ENCODE measurements at regions not wholly inside any gene's neighbourhood (a gene's known extent, or its start where the extent isn't known, plus 50 kb on each side); places are given as distances from the start of the nearest gene placed in this dataset.

DNA sequence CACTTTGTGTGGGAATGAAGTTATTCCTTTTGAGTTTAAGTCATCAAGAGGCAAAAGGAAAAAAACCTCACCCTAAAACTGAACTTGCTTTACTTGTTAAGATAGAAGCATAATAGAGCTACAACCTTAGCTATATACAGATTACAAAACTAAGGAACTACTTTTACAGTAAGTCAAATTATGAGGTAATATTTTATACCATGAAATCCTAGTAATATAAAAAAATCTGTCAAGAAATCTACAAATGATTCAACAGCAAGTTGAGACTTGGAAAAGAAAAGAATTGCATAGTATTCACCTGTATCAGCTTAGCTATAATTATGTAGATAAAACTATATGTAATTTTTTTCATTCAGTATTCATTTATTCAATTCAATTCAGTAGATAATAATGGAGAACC lies 335.3 kb downstream of the KLF5 start:
- H3K27ac Mint-ChIP-seq: no peak overlapping the region
- TF ChIP-seq, protein P1, sequence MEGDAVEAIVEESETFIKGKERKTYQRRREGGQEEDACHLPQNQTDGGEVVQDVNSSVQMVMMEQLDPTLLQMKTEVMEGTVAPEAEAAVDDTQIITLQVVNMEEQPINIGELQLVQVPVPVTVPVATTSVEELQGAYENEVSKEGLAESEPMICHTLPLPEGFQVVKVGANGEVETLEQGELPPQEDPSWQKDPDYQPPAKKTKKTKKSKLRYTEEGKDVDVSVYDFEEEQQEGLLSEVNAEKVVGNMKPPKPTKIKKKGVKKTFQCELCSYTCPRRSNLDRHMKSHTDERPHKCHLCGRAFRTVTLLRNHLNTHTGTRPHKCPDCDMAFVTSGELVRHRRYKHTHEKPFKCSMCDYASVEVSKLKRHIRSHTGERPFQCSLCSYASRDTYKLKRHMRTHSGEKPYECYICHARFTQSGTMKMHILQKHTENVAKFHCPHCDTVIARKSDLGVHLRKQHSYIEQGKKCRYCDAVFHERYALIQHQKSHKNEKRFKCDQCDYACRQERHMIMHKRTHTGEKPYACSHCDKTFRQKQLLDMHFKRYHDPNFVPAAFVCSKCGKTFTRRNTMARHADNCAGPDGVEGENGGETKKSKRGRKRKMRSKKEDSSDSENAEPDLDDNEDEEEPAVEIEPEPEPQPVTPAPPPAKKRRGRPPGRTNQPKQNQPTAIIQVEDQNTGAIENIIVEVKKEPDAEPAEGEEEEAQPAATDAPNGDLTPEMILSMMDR (conservative IDR thresholded peaks at IDR 0.05): no peak
- peaks cover 4% of the 10 kb centered on the region for H3K4me1 Mint-ChIP-seq (ENCODE audit: unreplicated experiment)
- H3K27me3 Mint-ChIP-seq: no peaks in the 10 kb centered on the region
- no peak overlapping the region for H3K4me3 Mint-ChIP-seq
- H3K36me3 Mint-ChIP-seq: peaks cover 10% of the 10 kb centered on the region
- no peak for DNase-seq (ENCODE audit: extremely low spot score, unreplicated experiment)
- H3K9me3 Mint-ChIP-seq: peaks cover 9% of the 10 kb centered on the region

DNA sequence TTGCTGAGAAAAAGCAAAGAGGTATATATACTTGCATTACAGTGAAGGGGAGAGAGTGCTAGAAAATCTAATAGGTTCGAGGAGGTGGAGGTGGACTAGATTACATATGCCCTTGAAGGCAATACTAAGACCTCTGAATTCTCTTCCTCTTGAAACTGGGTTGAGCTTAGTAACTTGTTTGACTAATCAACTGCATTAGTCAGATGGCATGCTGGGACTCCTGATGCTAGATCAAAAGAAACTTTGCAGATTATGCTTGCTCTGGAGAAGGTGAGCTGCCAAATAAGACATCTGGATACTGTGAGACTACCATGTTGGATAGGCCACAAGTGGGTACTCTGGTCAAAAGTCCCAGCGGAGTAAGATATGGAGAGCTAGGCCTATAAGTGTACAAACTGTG lies 331.3 kb downstream of the KLF5 start:
- no peak for DNase-seq (ENCODE audit: extremely low spot score, unreplicated experiment)
- H3K9me3 Mint-ChIP-seq: peaks cover 13% of the 10 kb centered on the region
- H3K4me3 Mint-ChIP-seq: no peak overlapping the region
- H3K4me1 Mint-ChIP-seq (ENCODE audit: unreplicated experiment): no peaks in the 10 kb centered on the region
- H3K27me3 Mint-ChIP-seq: no peaks in the 10 kb centered on the region
- TF ChIP-seq, protein P1 (conservative IDR thresholded peaks at IDR 0.05): no peak
- H3K36me3 Mint-ChIP-seq: peaks cover 13% of the 10 kb centered on the region
- no peak overlapping the region for H3K27ac Mint-ChIP-seq

- H3K36me3 Mint-ChIP-seq: peaks cover 9% of the 10 kb centered on the region
- peaks cover 10% of the 10 kb centered on the region for H3K9me3 Mint-ChIP-seq
- no peaks in the 10 kb centered on the region for H3K4me1 Mint-ChIP-seq (ENCODE audit: unreplicated experiment)
- TF ChIP-seq, protein P1 (conservative IDR thresholded peaks at IDR 0.05): no peak
- DNase-seq (ENCODE audit: extremely low spot score, unreplicated experiment): no peak
- no peak overlapping the region for H3K4me3 Mint-ChIP-seq
- no peak overlapping the region for H3K27ac Mint-ChIP-seq
- H3K27me3 Mint-ChIP-seq: no peaks in the 10 kb centered on the region
These were observed 329.8 kb downstream of the KLF5 start for GRCh38 chr13:73388586-73388985.

DNA sequence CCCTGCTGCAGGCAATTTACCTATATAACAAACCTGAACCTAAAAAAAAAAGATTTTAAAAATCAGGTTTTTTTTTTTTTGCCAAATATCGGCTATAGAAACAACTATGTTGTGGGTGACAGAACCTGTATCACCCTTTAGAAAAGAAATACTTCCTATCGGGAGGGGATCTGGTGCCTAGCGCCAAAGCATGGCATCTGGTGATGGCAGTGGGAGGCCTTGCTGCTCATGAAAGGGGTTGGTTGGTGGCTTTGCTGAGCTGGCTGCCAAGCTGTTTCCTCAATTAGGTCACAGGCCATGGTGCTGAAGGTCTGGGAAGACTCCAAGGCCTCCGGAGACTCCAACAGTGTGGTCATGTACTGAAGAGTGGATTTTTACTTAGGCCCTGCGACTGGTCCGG lies 328.5 kb downstream of the KLF5 start:
- no peaks in the 10 kb centered on the region for H3K27me3 Mint-ChIP-seq
- TF ChIP-seq, protein P1 (conservative IDR thresholded peaks at IDR 0.05): no peak
- no peak for DNase-seq (ENCODE audit: extremely low spot score, unreplicated experiment)
- no peaks in the 10 kb centered on the region for H3K4me1 Mint-ChIP-seq (ENCODE audit: unreplicated experiment)
- no peak overlapping the region for H3K27ac Mint-ChIP-seq
- H3K9me3 Mint-ChIP-seq: peaks cover 10% of the 10 kb centered on the region
- peaks cover 9% of the 10 kb centered on the region for H3K36me3 Mint-ChIP-seq
- H3K4me3 Mint-ChIP-seq: no peak overlapping the region

- TF ChIP-seq, protein P1 (conservative IDR thresholded peaks at IDR 0.05): no peak
These were observed 327.0 kb downstream of the KLF5 start for GRCh38 chr13:73385848-73386247.

More at GRCh38 chr13:73385848-73386247, 327.0 kb downstream of the KLF5 start:
- Mint-ChIP-seq H3K27me3 (no peaks in the 10 kb centered on the region), H3K27ac (peak overlapping the region; percentile 68), H3K4me3 (no peak overlapping the region), H3K9me3 (peaks cover 10% of the 10 kb centered on the region), H3K4me1 (ENCODE audit: unreplicated experiment) (no peaks in the 10 kb centered on the region), H3K36me3 (peaks cover 9% of the 10 kb centered on the region)
- DNase-seq (ENCODE audit: extremely low spot score, unreplicated experiment): no peak

Data from type B pancreatic cell (in vitro differentiated cells).